Body of pancreas (tissue), 4 donors: ENCODE measurements at regions not wholly inside any gene's neighbourhood (a gene's known extent, or its start where the extent isn't known, plus 50 kb on each side); places are given as distances from the start of the nearest gene placed in this dataset.

ENCODE experiments used
- ATAC-seq: fragments of 150-250 bp; one replicate; pipeline ENCODE4 v1.9.1; 2016
- DNase-seq, 4 donors: peaks; one replicate each; pipeline ENCODE4 v3.0.0-alpha.2; 2019
- H3K27ac ChIP-seq, 4 donors: fragments of 200-600 bp; sonication (generic); 1 replicate in 3 of 4; 2 replicates in 1 of 4; pipeline versions ENCODE4 v1.5.1 to v1.6.1; 2016 to 2019; ENCODE audit warnings: mild to moderate bottlenecking in 1 of 4, mixed read lengths in 1 of 4, moderate library complexity in 1 of 4
- H3K27me3 ChIP-seq, 2 donors: fragments of 200-600 bp; sonication (generic); one replicate each; pipeline ENCODE4 v1.6.0; 2016; ENCODE audit warnings: mild to moderate bottlenecking in 1 of 2
- H3K36me3 ChIP-seq, 2 donors: fragments of 200-600 bp; sonication (generic); replicated peaks in 1 of 2; 2 replicates each; pipeline ENCODE4 v1.5.1; 2016; ENCODE audit warnings: low read depth in 2 of 2; ENCODE audit not compliant: insufficient read depth in 1 of 2
- H3K4me1 ChIP-seq: fragments of 200-600 bp; sonication (generic); one replicate; pipeline ENCODE4 v1.6.0; 2016
- H3K4me3 ChIP-seq, 2 donors: fragments of 200-600 bp; sonication (generic); 1 replicate in 1 of 2; 2 replicates in 1 of 2; pipeline ENCODE4 v1.5.1; 2016 to 2019
- H3K9me3 ChIP-seq, 3 donors: fragments of 200-600 bp; sonication (generic); 1 replicate in 2 of 3; 2 replicates in 1 of 3; pipeline ENCODE4 v1.5.1; 2016
- CTCF ChIP-seq, 7 experiments: fragments of 450-650 bp in 4 of 7; fragments of 200-600 bp in 3 of 7; sonication (generic) in 3 of 7; IDR thresholded peaks; one replicate each; pipeline ENCODE4 v1.5.1; 2016 to 2019; ENCODE audit warnings: antibody characterized with exemption in 7 of 7
- POLR2A ChIP-seq, 3 donors: fragments of 450-650 bp; IDR thresholded peaks; one replicate each; pipeline ENCODE4 v1.6.1; 2016; ENCODE audit warnings: antibody characterized with exemption in 3 of 3, mild to moderate bottlenecking in 2 of 3
- WGBS, 2 donors: methylation state at CpG; one replicate each; pipeline ENCODE4 v1.1.5; 2017; 5-methylcytosine and 5-hydroxymethylcytosine counted together
- intact Hi-C: fragments of 100-400 bp; cut with DNase I; formaldehyde crosslinking; loops from one replicate; pipeline ENCODE4 v1.15.1; 2023

GRCh38 chr5:74380193-74380592, 260.3 kb downstream of the ENC1 start:
- intact Hi-C loops = no loop called here
- TF ChIP-seq POLR2A (IDR thresholded peaks at IDR 0.05) = no peak
- no peaks in the 10 kb centered on the region for H3K36me3 ChIP-seq
- H3K4me3 ChIP-seq = no peak overlapping the region
- H3K4me1 ChIP-seq = peaks cover 14% of the 10 kb centered on the region
- ATAC-seq = no peak
- WGBS, 2 donors = 51 to 53% methylated on average over 5 of the region's 5 CpGs
- no peak overlapping the region for H3K27ac ChIP-seq
- no peaks in the 10 kb centered on the region for H3K27me3 ChIP-seq
- no peak for DNase-seq
- no peaks in the 10 kb centered on the region for H3K9me3 ChIP-seq

GRCh38 chr5:74378464-74378863, 262.1 kb downstream of the ENC1 start:
- intact Hi-C loops = no loop called here
- H3K9me3 ChIP-seq = no peaks in the 10 kb centered on the region
- no peak overlapping the region for H3K27ac ChIP-seq
- DNase-seq = no peak
- H3K36me3 ChIP-seq = no peaks in the 10 kb centered on the region
- ATAC-seq = no peak
- H3K4me3 ChIP-seq = no peak overlapping the region
- 100% methylated on average over 1 of the region's 1 CpG for WGBS, 2 donors
- TF ChIP-seq POLR2A (IDR thresholded peaks at IDR 0.05) (no peak), CTCF (IDR thresholded peaks at IDR 0.05) (no peak)
- peaks cover 6% of the 10 kb centered on the region for H3K4me1 ChIP-seq
- H3K27me3 ChIP-seq = no peaks in the 10 kb centered on the region

- H3K9me3 ChIP-seq = no peaks in the 10 kb centered on the region
- TF ChIP-seq POLR2A (IDR thresholded peaks at IDR 0.05) (no peak), CTCF (IDR thresholded peaks at IDR 0.05) (no peak)
- no peak overlapping the region for H3K4me3 ChIP-seq
- DNase-seq = no peak
- H3K4me1 ChIP-seq = peaks cover 6% of the 10 kb centered on the region
- H3K27me3 ChIP-seq = no peaks in the 10 kb centered on the region
- no peak for ATAC-seq
- H3K27ac ChIP-seq = no peak overlapping the region
- intact Hi-C loops = no loop called here
- 53 to 67% methylated on average over 1 of the region's 1 CpG for WGBS, 2 donors
- H3K36me3 ChIP-seq = no peaks in the 10 kb centered on the region
These were observed 264.3 kb downstream of the ENC1 start for GRCh38 chr5:74376187-74376586.

GRCh38 chr5:74375271-74375670, 265.3 kb downstream of the ENC1 start:
- WGBS, 2 donors = 66 to 80% methylated on average over 2 of the region's 2 CpGs

GRCh38 chr5:74374656-74375055, 265.9 kb downstream of the ENC1 start:
- no peak overlapping the region for H3K4me3 ChIP-seq
- H3K36me3 ChIP-seq = no peaks in the 10 kb centered on the region
- H3K9me3 ChIP-seq = no peaks in the 10 kb centered on the region
- no peak for ATAC-seq
- no peaks in the 10 kb centered on the region for H3K27me3 ChIP-seq
- no peak for DNase-seq
- intact Hi-C loops = no loop called here
- no peaks in the 10 kb centered on the region for H3K4me1 ChIP-seq
- no peak overlapping the region for H3K27ac ChIP-seq
- TF ChIP-seq CTCF (IDR thresholded peaks at IDR 0.05) (no peak), POLR2A (IDR thresholded peaks at IDR 0.05) (no peak)
- 86 to 91% methylated on average over 4 of the region's 4 CpGs for WGBS, 2 donors

More at GRCh38 chr5:74375271-74375670, 265.3 kb downstream of the ENC1 start:
- DNase-seq = no peak
- no peaks in the 10 kb centered on the region for H3K27me3 ChIP-seq
- H3K4me1 ChIP-seq = peaks cover 3% of the 10 kb centered on the region
- no peaks in the 10 kb centered on the region for H3K36me3 ChIP-seq
- intact Hi-C loops = no loop called here
- no peak for ATAC-seq
- H3K4me3 ChIP-seq = no peak overlapping the region
- TF ChIP-seq CTCF (IDR thresholded peaks at IDR 0.05) (no peak), POLR2A (IDR thresholded peaks at IDR 0.05) (no peak)
- no peaks in the 10 kb centered on the region for H3K9me3 ChIP-seq
- no peak overlapping the region for H3K27ac ChIP-seq
